DOHH2 (cell line): ENCODE measurements at regions not wholly inside any gene's neighbourhood (a gene's known extent, or its start where the extent isn't known, plus 50 kb on each side); places are given as distances from the start of the nearest gene placed in this dataset.

ENCODE experiments used
- H3F3A ChIP-seq: fragments of 200-600 bp; sonication (generic), shearing (Covaris generic); 2 replicates; pipeline ENCODE4 v1.6.0; 2016; ENCODE audit warnings: antibody characterized with exemption, mild to moderate bottlenecking; ENCODE audit not compliant: control insufficient read depth, insufficient read depth
- H3K27ac ChIP-seq: fragments of 200-600 bp; sonication (generic); 2 replicates; pipeline ENCODE4 v1.5.1; 2014; ENCODE audit warnings: low read depth, mild to moderate bottlenecking, low read length, moderate library complexity
- H3K27me3 ChIP-seq: fragments of 200-600 bp; sonication (generic); 2 replicates; pipeline ENCODE4 v1.6.1; 2014; ENCODE audit warnings: mild to moderate bottlenecking, low read length, mixed read lengths; ENCODE audit not compliant: control insufficient read depth
- H3K36me3 ChIP-seq: fragments of 200-600 bp; sonication (generic); 2 replicates; pipeline ENCODE4 v1.6.1; 2014; ENCODE audit warnings: mild to moderate bottlenecking, low read length, moderate library complexity, mixed read lengths; ENCODE audit not compliant: control insufficient read depth
- H3K4me1 ChIP-seq: fragments of 200-600 bp; sonication (generic); 2 replicates; pipeline ENCODE4 v1.6.1; 2014; ENCODE audit warnings: mild to moderate bottlenecking, low read length, mixed read lengths; ENCODE audit not compliant: control insufficient read depth
- H3K4me2 ChIP-seq: fragments of 200-600 bp; sonication (generic); 2 replicates; pipeline ENCODE4 v1.6.0; 2014; ENCODE audit warnings: mild to moderate bottlenecking, low read length, moderate library complexity
- H3K4me3 ChIP-seq: fragments of 200-600 bp; sonication (generic); 2 replicates; pipeline ENCODE4 v1.5.1; 2014; ENCODE audit warnings: mild to moderate bottlenecking, low read length, mixed read lengths
- H3K79me2 ChIP-seq: fragments of 200-600 bp; sonication (generic); 2 replicates; pipeline ENCODE4 v1.6.1; 2014; ENCODE audit warnings: mild to moderate bottlenecking, low read length, mixed read lengths; ENCODE audit not compliant: control insufficient read depth
- H3K9me2 ChIP-seq: fragments of 200-600 bp; sonication (generic); replicated peaks from 2 replicates; pipeline ENCODE4 v1.6.1; 2014; ENCODE audit warnings: mild to moderate bottlenecking, low read length, mixed read lengths; ENCODE audit not compliant: control insufficient read depth
- H3K9me3 ChIP-seq: fragments of 200-600 bp; sonication (generic); 2 replicates; pipeline ENCODE4 v1.6.1; 2014; ENCODE audit warnings: antibody characterized with exemption, low read length, mixed read lengths; ENCODE audit not compliant: control insufficient read depth, insufficient read depth
- H4K20me1 ChIP-seq: fragments of 200-600 bp; sonication (generic); 2 replicates; pipeline ENCODE4 v1.6.0; 2014; ENCODE audit warnings: low read depth, mild to moderate bottlenecking, antibody characterized with exemption, low read length, moderate library complexity; ENCODE audit not compliant: control insufficient read depth, insufficient read depth
- CTCF ChIP-seq: fragments of 200-600 bp; sonication (generic); IDR thresholded peaks from one replicate; pipeline ENCODE4 v1.5.1; 2014; ENCODE audit warnings: antibody characterized with exemption, mild to moderate bottlenecking, low read depth, low read length; ENCODE audit not compliant: poor library complexity, severe bottlenecking
- EZH2phosphoT487 ChIP-seq: fragments of 200-600 bp; sonication (generic); IDR thresholded peaks from 2 replicates; pipeline ENCODE4 v1.6.1; 2017; ENCODE audit warnings: borderline replicate concordance, mild to moderate bottlenecking, antibody characterized with exemption, low read length, moderate library complexity, mixed read lengths

DNA sequence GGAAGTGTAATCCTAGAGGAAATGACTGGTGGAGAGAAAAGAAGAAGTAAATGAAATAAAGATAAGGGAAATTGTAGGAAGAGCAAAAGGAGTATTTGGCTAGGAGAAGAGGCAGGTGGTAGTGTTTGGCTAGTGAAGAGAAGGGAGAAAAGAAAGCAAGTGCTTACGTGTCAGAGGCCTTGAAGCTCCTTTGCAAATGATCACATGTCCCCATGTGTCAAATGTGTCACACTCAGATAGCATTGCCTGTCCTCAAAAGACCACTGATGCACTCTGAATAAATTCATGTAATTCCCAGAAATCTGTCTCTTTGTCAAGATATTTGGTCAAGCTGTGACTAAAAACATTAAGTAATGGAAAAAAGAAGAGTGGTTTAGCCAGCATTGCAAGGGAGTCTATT lies 639.3 kb downstream of the TUSC7 start:
- no peaks in the 10 kb centered on the region for H3K27me3 ChIP-seq
- TF ChIP-seq CTCF: no peak
- no peak for TF ChIP-seq EZH2phosphoT487
- H3K27ac ChIP-seq: no peak overlapping the region
- no peak overlapping the region for H3K4me2 ChIP-seq
- peaks cover 10% of the 10 kb centered on the region for H3K4me1 ChIP-seq
- H3K9me3 ChIP-seq: no peaks in the 10 kb centered on the region
- H3K36me3 ChIP-seq: no peaks in the 10 kb centered on the region
- H3F3A ChIP-seq: no peaks in the 10 kb centered on the region
- H4K20me1 ChIP-seq: no peaks in the 10 kb centered on the region
- H3K4me3 ChIP-seq: no peak overlapping the region
- no peaks in the 10 kb centered on the region for H3K9me2 ChIP-seq
- H3K79me2 ChIP-seq: no peaks in the 10 kb centered on the region

GRCh38 chr3:117349566-117349965 lies 640.0 kb downstream of the TUSC7 start:
- Histone ChIP-seq H3K27me3 (no peaks in the 10 kb centered on the region), H3K4me2 (no peak overlapping the region), H3K4me3 (no peak overlapping the region), H3K9me2 (no peaks in the 10 kb centered on the region), H3K79me2 (no peaks in the 10 kb centered on the region), H3F3A (no peaks in the 10 kb centered on the region), H4K20me1 (no peaks in the 10 kb centered on the region), H3K4me1 (peaks cover 10% of the 10 kb centered on the region), H3K9me3 (no peaks in the 10 kb centered on the region), H3K27ac (no peak overlapping the region), H3K36me3 (no peaks in the 10 kb centered on the region)
- no peak for TF ChIP-seq EZH2phosphoT487
- no peak for TF ChIP-seq CTCF

DNA sequence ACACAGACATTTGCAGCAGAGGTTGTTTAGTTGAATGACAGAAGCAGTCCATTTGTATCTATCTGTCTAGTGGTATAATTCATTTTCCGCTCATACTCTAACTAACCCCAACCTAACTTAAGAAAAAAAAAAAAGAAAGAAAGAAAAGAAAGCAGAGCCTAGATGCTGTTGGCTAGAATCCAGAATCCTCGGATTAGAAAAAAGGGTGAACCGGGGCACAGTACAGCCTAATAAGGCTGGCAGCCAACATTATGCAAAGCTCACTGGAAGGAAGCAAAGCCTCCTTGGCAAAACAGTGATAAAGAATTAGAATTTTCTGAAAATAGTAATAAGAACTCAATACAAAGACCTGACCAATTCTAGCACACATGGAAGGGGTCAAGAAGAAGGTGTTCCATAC lies 640.8 kb downstream of the TUSC7 start:
- Histone ChIP-seq H3K9me2 (no peaks in the 10 kb centered on the region), H3K9me3 (no peaks in the 10 kb centered on the region), H3K36me3 (no peaks in the 10 kb centered on the region), H3K79me2 (no peaks in the 10 kb centered on the region), H3F3A (no peaks in the 10 kb centered on the region), H3K27ac (no peak overlapping the region), H3K4me3 (no peak overlapping the region), H4K20me1 (no peaks in the 10 kb centered on the region), H3K4me2 (no peak overlapping the region), H3K27me3 (no peaks in the 10 kb centered on the region), H3K4me1 (peaks cover 10% of the 10 kb centered on the region)
- TF ChIP-seq CTCF (no peak), EZH2phosphoT487 (no peak)

- Histone ChIP-seq H3K9me3 (no peaks in the 10 kb centered on the region), H3F3A (no peaks in the 10 kb centered on the region), H3K27ac (no peak overlapping the region), H3K79me2 (no peaks in the 10 kb centered on the region), H3K4me1 (no peaks in the 10 kb centered on the region), H3K4me3 (no peak overlapping the region), H3K27me3 (no peaks in the 10 kb centered on the region), H3K4me2 (no peak overlapping the region), H3K9me2 (no peaks in the 10 kb centered on the region), H4K20me1 (no peaks in the 10 kb centered on the region), H3K36me3 (no peaks in the 10 kb centered on the region)
- TF ChIP-seq EZH2phosphoT487: no peak
- TF ChIP-seq CTCF: peak; percentile 59
These were observed 646.0 kb downstream of the TUSC7 start for GRCh38 chr3:117355566-117355965.
